Neural cell (in vitro differentiated cells): ENCODE measurements at regions not wholly inside any gene's neighbourhood (a gene's known extent, or its start where the extent isn't known, plus 50 kb on each side); places are given as distances from the start of the nearest gene placed in this dataset.

Experiments
- H2AFZ ChIP-seq: fragments of 200-600, 300-800 bp; sonication (generic), shearing (Covaris generic); 2 replicates; pipeline ENCODE4 v1.6.0; 2014; ENCODE audit warnings: low read depth, mild to moderate bottlenecking, antibody characterized with exemption, low read length, moderate library complexity
- H3F3A ChIP-seq: fragments of 200-600 bp; shearing (Covaris generic); 2 replicates; pipeline ENCODE4 v1.6.1; 2016; ENCODE audit warnings: mild to moderate bottlenecking, moderate library complexity, mixed read lengths, antibody characterized with exemption, low read length; ENCODE audit not compliant: insufficient read depth, poor library complexity, severe bottlenecking
- H3K27ac ChIP-seq: fragments of 200-600, 300-800 bp; sonication (generic), shearing (Covaris generic); 2 replicates; pipeline ENCODE4 v1.5.1; 2014; ENCODE audit warnings: mild to moderate bottlenecking, low read length, moderate library complexity
- H3K27me3 ChIP-seq: fragments of 300-800, 200-600 bp; sonication (generic), shearing (Covaris generic); 2 replicates; pipeline ENCODE4 v1.6.0; 2014; ENCODE audit warnings: mild to moderate bottlenecking, low read depth, low read length, moderate library complexity; ENCODE audit not compliant: insufficient read depth
- H3K36me3 ChIP-seq: fragments of 300-800, 200-600 bp; sonication (generic), shearing (Covaris generic); 2 replicates; pipeline ENCODE4 v1.5.1; 2014; ENCODE audit warnings: mild to moderate bottlenecking, antibody characterized with exemption, low read length, moderate library complexity; ENCODE audit not compliant: insufficient read depth
- H3K4me2 ChIP-seq: fragments of 300-800, 200-600 bp; sonication (generic), shearing (Covaris generic); 2 replicates; pipeline ENCODE4 v1.6.0; 2014; ENCODE audit warnings: mild to moderate bottlenecking, low read length
- H3K4me3 ChIP-seq: fragments of 300-800, 200-600 bp; sonication (generic), shearing (Covaris generic); 2 replicates; pipeline ENCODE4 v1.5.1; 2014; ENCODE audit warnings: mild to moderate bottlenecking, low read length, moderate library complexity
- H3K79me2 ChIP-seq: fragments of 200-600 bp; shearing (Covaris generic); replicated peaks from 2 replicates; pipeline ENCODE4 v1.6.0; 2014; ENCODE audit warnings: mild to moderate bottlenecking, low read length, moderate library complexity; ENCODE audit not compliant: insufficient read depth
- H3K9ac ChIP-seq: fragments of 300-800, 200-600 bp; sonication (generic), shearing (Covaris generic); 2 replicates; pipeline ENCODE4 v1.6.1; 2016; ENCODE audit warnings: mild to moderate bottlenecking, low read length, mixed read lengths
- H3K9me2 ChIP-seq: fragments of 200-600 bp; shearing (Covaris generic); 2 replicates; pipeline ENCODE4 v1.6.1; 2016; ENCODE audit warnings: mild to moderate bottlenecking, low read length, mixed read lengths; ENCODE audit not compliant: insufficient read depth
- H3K9me3 ChIP-seq: fragments of 200-600, 300-800 bp; sonication (generic), shearing (Covaris generic); 2 replicates; pipeline ENCODE4 v1.6.1; 2016; ENCODE audit warnings: mild to moderate bottlenecking, mixed run types, low read length, moderate library complexity, mixed read lengths
- H4K20me1 ChIP-seq: fragments of 200-600 bp; shearing (Covaris generic); 2 replicates; pipeline ENCODE4 v1.6.1; 2016; ENCODE audit warnings: mild to moderate bottlenecking, mixed run types; ENCODE audit not compliant: insufficient read depth
- EP300 ChIP-seq: fragments of 450-650 bp; conservative IDR thresholded peaks from 2 replicates; pipeline ENCODE4 v1.6.1; 2014; ENCODE audit warnings: antibody characterized with exemption, mild to moderate bottlenecking, moderate library complexity; ENCODE audit not compliant: poor library complexity, severe bottlenecking
- EZH2 ChIP-seq: fragments of 200-600, 300-800 bp; shearing (Covaris generic), sonication (generic); IDR thresholded peaks from 2 replicates; pipeline ENCODE4 v1.6.1; 2014; ENCODE audit warnings: antibody characterized with exemption, low read length, borderline replicate concordance, mild to moderate bottlenecking; ENCODE audit not compliant: insufficient read depth, poor library complexity, severe bottlenecking
- MXI1 ChIP-seq: fragments of 450-650 bp; conservative IDR thresholded peaks from 2 replicates; pipeline ENCODE4 v1.6.1; 2014; ENCODE audit warnings: antibody characterized with exemption, mild to moderate bottlenecking; ENCODE audit not compliant: poor library complexity, severe bottlenecking
- POLR2AphosphoS5 ChIP-seq: IDR thresholded peaks from 2 replicates; pipeline ENCODE4 v1.6.1; 2012
- RAD21 ChIP-seq: fragments of 450-650 bp; conservative IDR thresholded peaks from 2 replicates; pipeline ENCODE4 v1.6.1; 2014; ENCODE audit warnings: antibody characterized with exemption, mild to moderate bottlenecking, moderate library complexity
- SMC3 ChIP-seq: fragments of 450-650 bp; conservative IDR thresholded peaks from 2 replicates; pipeline ENCODE4 v1.6.1; 2014; ENCODE audit warnings: antibody characterized with exemption, mild to moderate bottlenecking, moderate library complexity; ENCODE audit not compliant: poor library complexity
- TAF1 ChIP-seq: IDR thresholded peaks from 2 replicates; pipeline ENCODE4 v1.6.1; 2012; ENCODE audit warnings: low read depth
- TF ChIP-seq, protein P1 (sequence below): IDR thresholded peaks from 2 replicates; pipeline ENCODE4 v1.6.1; 2012; ENCODE audit warnings: borderline replicate concordance
- TF ChIP-seq, protein P2 (sequence below): fragments of 450-650 bp; IDR thresholded peaks from 2 replicates; pipeline ENCODE4 v1.5.1; 2014; ENCODE audit warnings: antibody characterized with exemption, mild to moderate bottlenecking, moderate library complexity; ENCODE audit not compliant: poor library complexity, severe bottlenecking

DNA sequence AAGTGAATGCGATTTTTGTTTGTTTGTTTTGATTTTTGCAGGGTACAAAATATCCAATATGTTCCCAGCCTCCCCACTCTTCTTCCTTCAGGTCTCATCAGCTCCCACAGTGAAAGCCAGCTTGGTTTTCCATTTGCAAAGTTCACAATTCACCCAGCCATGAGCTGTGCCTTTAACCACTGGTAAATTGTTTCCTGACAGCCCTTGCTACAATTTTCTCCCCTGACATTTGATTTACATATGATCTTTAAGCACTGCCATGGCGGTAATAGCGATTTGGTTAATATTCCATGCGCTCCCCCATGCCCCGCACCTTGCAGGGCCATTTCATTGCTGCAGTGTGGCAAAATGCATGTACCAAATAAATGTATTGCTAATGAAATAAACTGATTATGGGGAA, 385.9 kb downstream of the MIAT start:
- Histone ChIP-seq H3K9me3 (no peaks in the 10 kb centered on the region), H3K79me2 (no peaks in the 10 kb centered on the region), H3K27ac (peak overlapping the region; percentile 88), H3K27me3 (no peaks in the 10 kb centered on the region), H3K9me2 (no peaks in the 10 kb centered on the region), H3K36me3 (no peaks in the 10 kb centered on the region), H2AFZ (peak overlapping the region; percentile 16), H3K9ac (peak overlapping the region; percentile 55), H3F3A (no peaks in the 10 kb centered on the region), H4K20me1 (no peaks in the 10 kb centered on the region), H3K4me2 (peak overlapping the region; percentile 64), H3K4me3 (peak overlapping the region; percentile 33)
- TF ChIP-seq EP300: peak; percentile 75
- TF ChIP-seq, protein P1, sequence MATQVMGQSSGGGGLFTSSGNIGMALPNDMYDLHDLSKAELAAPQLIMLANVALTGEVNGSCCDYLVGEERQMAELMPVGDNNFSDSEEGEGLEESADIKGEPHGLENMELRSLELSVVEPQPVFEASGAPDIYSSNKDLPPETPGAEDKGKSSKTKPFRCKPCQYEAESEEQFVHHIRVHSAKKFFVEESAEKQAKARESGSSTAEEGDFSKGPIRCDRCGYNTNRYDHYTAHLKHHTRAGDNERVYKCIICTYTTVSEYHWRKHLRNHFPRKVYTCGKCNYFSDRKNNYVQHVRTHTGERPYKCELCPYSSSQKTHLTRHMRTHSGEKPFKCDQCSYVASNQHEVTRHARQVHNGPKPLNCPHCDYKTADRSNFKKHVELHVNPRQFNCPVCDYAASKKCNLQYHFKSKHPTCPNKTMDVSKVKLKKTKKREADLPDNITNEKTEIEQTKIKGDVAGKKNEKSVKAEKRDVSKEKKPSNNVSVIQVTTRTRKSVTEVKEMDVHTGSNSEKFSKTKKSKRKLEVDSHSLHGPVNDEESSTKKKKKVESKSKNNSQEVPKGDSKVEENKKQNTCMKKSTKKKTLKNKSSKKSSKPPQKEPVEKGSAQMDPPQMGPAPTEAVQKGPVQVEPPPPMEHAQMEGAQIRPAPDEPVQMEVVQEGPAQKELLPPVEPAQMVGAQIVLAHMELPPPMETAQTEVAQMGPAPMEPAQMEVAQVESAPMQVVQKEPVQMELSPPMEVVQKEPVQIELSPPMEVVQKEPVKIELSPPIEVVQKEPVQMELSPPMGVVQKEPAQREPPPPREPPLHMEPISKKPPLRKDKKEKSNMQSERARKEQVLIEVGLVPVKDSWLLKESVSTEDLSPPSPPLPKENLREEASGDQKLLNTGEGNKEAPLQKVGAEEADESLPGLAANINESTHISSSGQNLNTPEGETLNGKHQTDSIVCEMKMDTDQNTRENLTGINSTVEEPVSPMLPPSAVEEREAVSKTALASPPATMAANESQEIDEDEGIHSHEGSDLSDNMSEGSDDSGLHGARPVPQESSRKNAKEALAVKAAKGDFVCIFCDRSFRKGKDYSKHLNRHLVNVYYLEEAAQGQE: peak; percentile 50
- TF ChIP-seq POLR2AphosphoS5: peak; percentile 34
- no peak for TF ChIP-seq MXI1
- TF ChIP-seq TAF1: no peak
- TF ChIP-seq, protein P2, sequence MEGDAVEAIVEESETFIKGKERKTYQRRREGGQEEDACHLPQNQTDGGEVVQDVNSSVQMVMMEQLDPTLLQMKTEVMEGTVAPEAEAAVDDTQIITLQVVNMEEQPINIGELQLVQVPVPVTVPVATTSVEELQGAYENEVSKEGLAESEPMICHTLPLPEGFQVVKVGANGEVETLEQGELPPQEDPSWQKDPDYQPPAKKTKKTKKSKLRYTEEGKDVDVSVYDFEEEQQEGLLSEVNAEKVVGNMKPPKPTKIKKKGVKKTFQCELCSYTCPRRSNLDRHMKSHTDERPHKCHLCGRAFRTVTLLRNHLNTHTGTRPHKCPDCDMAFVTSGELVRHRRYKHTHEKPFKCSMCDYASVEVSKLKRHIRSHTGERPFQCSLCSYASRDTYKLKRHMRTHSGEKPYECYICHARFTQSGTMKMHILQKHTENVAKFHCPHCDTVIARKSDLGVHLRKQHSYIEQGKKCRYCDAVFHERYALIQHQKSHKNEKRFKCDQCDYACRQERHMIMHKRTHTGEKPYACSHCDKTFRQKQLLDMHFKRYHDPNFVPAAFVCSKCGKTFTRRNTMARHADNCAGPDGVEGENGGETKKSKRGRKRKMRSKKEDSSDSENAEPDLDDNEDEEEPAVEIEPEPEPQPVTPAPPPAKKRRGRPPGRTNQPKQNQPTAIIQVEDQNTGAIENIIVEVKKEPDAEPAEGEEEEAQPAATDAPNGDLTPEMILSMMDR: no peak
- no peak for TF ChIP-seq EZH2
- peak; percentile 47 for TF ChIP-seq SMC3
- peak; percentile 42 for TF ChIP-seq RAD21

DNA sequence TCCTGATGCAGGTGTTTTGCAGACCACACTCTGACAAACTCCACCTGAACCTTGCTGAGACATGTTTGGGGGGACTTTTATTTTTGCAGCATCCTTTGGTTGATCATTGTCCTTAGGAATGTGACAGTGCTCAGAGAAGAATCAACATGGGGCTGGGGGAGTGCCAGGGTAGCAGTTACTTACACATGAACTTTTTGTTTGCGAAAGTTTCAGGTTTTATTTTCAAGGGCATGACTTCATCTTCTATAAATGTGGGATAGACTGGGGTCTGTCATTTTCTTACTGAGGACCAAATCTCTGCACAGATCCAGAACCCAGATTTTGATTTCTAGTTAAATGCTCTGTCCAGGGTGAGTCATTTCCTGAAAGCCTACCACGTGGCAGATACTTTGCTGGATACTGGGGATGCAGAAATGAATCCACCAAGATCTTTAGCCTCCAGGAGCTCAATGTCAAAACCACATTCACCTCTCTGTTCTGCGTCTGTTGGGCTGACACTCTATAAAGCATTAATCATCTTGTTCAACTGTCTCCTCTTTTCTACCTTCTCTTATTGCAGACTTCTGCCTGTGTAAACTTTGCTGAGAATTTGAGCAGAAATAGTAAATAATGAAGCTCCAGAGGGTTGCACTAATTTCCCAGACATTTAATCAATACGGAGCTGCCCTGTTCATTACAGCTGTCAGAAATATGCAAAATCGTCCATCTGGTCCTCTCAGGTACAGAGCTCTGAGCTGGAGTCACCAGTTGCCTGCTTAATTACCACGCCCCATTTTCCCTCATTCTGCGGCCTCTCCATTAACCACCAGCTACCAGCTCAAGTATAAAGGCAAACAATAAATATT, 387.9 kb downstream of the MIAT start:
- no peaks in the 10 kb centered on the region for H3K36me3 ChIP-seq
- TF ChIP-seq, protein P1: no peak
- no peak for TF ChIP-seq POLR2AphosphoS5
- TF ChIP-seq, protein P2: no peak
- no peak for TF ChIP-seq RAD21
- no peak for TF ChIP-seq EZH2
- TF ChIP-seq EP300: no peak
- no peak for TF ChIP-seq SMC3
- H3F3A ChIP-seq: no peaks in the 10 kb centered on the region
- H3K79me2 ChIP-seq: no peaks in the 10 kb centered on the region
- no peaks in the 10 kb centered on the region for H4K20me1 ChIP-seq
- no peak overlapping the region for H3K27ac ChIP-seq
- no peak overlapping the region for H2AFZ ChIP-seq
- no peaks in the 10 kb centered on the region for H3K27me3 ChIP-seq
- no peak overlapping the region for H3K4me3 ChIP-seq
- H3K9me3 ChIP-seq: no peaks in the 10 kb centered on the region
- no peak overlapping the region for H3K4me2 ChIP-seq
- H3K9ac ChIP-seq: no peak overlapping the region
- no peaks in the 10 kb centered on the region for H3K9me2 ChIP-seq
